Memory B cell (primary cell): ENCODE measurements at regions not wholly inside any gene's neighbourhood (a gene's known extent, or its start where the extent isn't known, plus 50 kb on each side); places are given as distances from the start of the nearest gene placed in this dataset.
"Not testable (repeated sequence)": the region's sequence is repeated elsewhere in the genome, so short reads cannot be mapped to it uniquely, and the experiment has no call there.

Experiments
- ATAC-seq: fragments of 150-1000 bp; cut with Tn5 transposase; 2 replicates; pipeline ENCODE4 v1.10.0; 2021; ENCODE audit warnings: low read depth, mild to moderate bottlenecking, moderate library complexity
- DNase-seq, 2 donors: peaks; one replicate each; pipeline ENCODE4 v3.0.0; 2022; ENCODE audit warnings: low spot score in 2 of 2
- H3K27ac Mint-ChIP-seq: one replicate; pipeline ENCODE4 v1.8.0; 2022; ENCODE audit warnings: mild to moderate bottlenecking, moderate library complexity, mixed read lengths
- H3K27me3 Mint-ChIP-seq: one replicate; pipeline ENCODE4 v1.8.0; 2022; ENCODE audit warnings: mixed read lengths
- H3K36me3 Mint-ChIP-seq: one replicate; pipeline ENCODE4 v1.8.0; 2022; ENCODE audit warnings: mild to moderate bottlenecking, mixed read lengths
- H3K4me1 Mint-ChIP-seq: one replicate; pipeline ENCODE4 v1.8.0; 2022; ENCODE audit warnings: mixed read lengths
- H3K4me3 Mint-ChIP-seq: one replicate; pipeline ENCODE4 v1.8.0; 2022; ENCODE audit warnings: mild to moderate bottlenecking, moderate library complexity, mixed read lengths
- H3K9me3 Mint-ChIP-seq: one replicate; pipeline ENCODE4 v1.8.0; 2022; ENCODE audit warnings: mixed read lengths

DNA sequence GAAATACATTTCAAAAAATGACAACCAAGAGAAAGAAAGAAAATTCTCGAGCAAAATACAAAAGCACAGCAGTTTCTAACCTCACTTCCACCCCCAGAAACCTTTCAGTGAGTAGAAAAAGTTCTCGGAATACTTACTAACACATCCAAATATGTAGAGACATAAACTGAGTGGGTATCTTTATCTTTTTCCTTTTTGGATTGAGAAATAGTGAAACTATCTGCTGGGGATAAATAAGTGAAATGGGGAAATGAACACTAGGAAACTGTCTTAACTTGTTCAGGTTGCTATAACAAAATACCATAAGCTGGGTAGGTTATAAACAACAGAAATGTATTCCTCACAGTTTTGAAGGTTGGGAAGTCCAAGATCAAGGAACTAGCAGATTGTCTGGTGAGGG is 72.0 kb downstream of the VCAM1 start:
- Mint-ChIP-seq H3K36me3 (no peaks in the 10 kb centered on the region), H3K9me3 (no peaks in the 10 kb centered on the region), H3K4me1 (no peaks in the 10 kb centered on the region), H3K27me3 (peaks cover 15% of the 10 kb centered on the region), H3K4me3 (no peak overlapping the region), H3K27ac (no peak overlapping the region)
- ATAC-seq: no peak
- no peak for DNase-seq

DNA sequence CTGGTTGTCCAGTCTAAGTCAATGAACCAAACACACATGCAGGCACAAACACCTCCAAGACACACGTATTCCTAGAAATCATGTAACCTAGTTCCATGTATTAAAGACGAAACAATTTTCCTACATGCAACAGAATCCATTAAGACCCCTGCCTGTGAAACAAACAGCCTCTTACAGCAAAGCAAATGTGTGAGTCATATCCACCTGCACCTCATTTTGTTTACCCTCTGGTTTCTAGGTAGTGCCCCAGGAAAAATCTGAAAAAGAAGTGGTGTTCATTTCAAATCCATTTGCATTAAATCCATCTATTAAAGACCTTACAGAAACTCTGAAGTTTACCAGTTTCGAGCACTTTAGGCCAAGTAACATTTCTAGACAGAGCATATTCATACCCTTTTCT is 74.1 kb downstream of the VCAM1 start:
- Mint-ChIP-seq H3K4me3 (no peak overlapping the region), H3K4me1 (no peaks in the 10 kb centered on the region), H3K27me3 (peaks cover 14% of the 10 kb centered on the region), H3K9me3 (no peaks in the 10 kb centered on the region), H3K27ac (no peak overlapping the region), H3K36me3 (no peaks in the 10 kb centered on the region)
- ATAC-seq (no peak), DNase-seq (no peak)

DNA sequence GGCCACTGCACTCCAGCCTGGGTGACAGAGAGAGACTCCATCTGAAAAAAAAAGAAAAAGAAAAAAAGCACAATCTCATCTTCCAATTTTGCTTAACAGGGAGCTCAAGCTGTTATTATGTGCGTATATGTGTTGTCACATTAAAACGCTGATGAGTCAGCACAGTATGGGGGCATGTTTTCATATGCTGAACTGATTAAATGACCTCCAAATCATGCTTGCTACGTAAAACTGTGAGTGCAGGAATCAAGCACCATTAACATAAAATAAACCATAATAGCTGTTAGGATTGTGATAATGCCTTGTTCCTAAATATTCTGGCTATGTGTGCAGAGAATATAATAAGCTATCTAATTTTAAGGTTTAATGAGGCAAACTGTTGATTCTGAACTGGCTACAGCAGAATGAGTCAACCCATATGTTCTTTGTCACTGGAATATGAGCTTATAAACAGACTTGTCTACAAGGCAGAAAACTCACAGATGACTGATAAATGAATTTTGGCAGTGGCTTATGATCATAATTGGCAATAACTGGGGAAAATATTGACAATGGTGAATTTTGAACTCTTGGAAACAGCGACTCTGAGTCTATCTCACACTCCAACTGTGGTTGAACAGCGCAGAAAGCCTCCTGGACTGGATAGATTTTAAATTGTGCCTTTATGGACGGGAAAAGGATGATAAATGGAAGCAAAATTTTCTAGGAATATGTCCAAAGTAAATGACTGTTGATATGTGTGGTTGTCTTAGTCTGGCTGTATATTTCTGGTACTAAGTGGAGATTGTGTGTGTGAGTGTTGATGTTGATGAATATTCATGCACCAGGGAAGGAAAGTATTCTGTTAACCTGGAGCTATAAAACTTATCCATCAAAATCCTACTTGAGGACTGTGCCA is 75.5 kb downstream of the VCAM1 start:
- peaks cover 13% of the 10 kb centered on the region for H3K27me3 Mint-ChIP-seq
- H3K36me3 Mint-ChIP-seq: no peaks in the 10 kb centered on the region
- no peaks in the 10 kb centered on the region for H3K9me3 Mint-ChIP-seq
- H3K27ac Mint-ChIP-seq: no peak overlapping the region
- H3K4me1 Mint-ChIP-seq: no peaks in the 10 kb centered on the region
- H3K4me3 Mint-ChIP-seq: no peak overlapping the region
- no peak for ATAC-seq
- DNase-seq: no peak

DNA sequence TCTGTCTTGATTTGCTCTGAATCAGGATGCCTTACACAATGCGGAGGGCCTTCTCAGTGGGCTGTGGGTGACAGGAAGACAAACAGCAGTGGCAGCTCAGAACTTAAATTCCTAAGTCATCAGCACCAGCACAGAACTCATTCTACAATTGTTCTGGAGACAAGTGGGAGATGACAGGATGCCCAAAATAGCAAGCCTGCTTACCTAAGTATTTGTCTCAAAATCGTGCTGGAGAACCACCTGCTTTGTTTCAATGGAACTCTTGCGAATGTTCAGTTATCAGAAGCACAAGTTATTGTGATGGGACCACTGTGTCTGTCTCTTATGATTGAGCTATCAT is 76.1 kb downstream of the VCAM1 start:
- no peak overlapping the region for H3K27ac Mint-ChIP-seq
- no peaks in the 10 kb centered on the region for H3K36me3 Mint-ChIP-seq
- ATAC-seq: no peak
- no peak for DNase-seq
- H3K9me3 Mint-ChIP-seq: no peaks in the 10 kb centered on the region
- no peaks in the 10 kb centered on the region for H3K4me1 Mint-ChIP-seq
- no peak overlapping the region for H3K4me3 Mint-ChIP-seq
- peaks cover 10% of the 10 kb centered on the region for H3K27me3 Mint-ChIP-seq

DNA sequence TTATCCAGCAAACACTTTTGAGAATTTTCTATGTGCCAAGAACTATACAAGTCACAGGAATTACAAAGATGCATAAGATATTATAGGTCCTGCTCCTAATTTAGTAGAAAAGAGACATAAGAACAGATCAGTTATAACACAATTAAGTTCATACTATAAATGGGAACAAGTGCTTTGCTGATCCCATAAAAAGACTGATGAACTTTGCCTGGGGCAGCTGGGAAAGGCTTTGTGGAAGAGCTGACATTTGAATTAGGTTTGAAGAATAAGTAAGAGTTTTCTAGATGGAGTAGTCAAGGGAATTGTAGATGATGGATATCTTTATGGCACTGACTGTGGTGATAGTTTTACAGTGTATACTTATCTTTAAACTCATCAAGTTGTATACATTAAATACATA is 76.5 kb downstream of the VCAM1 start:
- Mint-ChIP-seq H3K27me3 (peaks cover 10% of the 10 kb centered on the region), H3K27ac (no peak overlapping the region), H3K4me3 (no peak overlapping the region), H3K9me3 (no peaks in the 10 kb centered on the region), H3K4me1 (no peaks in the 10 kb centered on the region), H3K36me3 (no peaks in the 10 kb centered on the region)
- DNase-seq (no peak), ATAC-seq (no peak)

DNA sequence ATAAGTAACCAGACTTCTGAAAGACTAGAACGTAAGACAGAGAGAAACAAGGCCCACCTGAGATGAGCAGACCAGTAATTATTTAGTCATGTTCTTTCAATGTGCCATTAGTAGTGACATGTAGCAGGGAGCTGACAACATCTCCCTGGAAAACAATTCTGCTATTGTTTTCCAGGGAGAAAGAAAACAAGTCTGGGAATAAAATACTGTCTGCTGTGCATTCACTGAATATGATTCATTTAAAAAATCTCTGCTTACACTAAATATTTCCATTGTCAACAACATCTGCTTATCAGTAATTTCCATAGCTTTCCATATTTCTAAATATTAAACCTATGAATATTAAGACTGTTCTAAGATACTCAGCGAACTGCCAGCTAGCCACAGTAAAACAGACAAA is 80.0 kb downstream of the VCAM1 start:
- Mint-ChIP-seq H3K27ac (no peak overlapping the region), H3K9me3 (peaks cover 2% of the 10 kb centered on the region), H3K4me1 (no peaks in the 10 kb centered on the region), H3K36me3 (no peaks in the 10 kb centered on the region), H3K4me3 (no peak overlapping the region), H3K27me3 (peaks cover 4% of the 10 kb centered on the region)
- no peak for DNase-seq
- ATAC-seq: no peak

DNA sequence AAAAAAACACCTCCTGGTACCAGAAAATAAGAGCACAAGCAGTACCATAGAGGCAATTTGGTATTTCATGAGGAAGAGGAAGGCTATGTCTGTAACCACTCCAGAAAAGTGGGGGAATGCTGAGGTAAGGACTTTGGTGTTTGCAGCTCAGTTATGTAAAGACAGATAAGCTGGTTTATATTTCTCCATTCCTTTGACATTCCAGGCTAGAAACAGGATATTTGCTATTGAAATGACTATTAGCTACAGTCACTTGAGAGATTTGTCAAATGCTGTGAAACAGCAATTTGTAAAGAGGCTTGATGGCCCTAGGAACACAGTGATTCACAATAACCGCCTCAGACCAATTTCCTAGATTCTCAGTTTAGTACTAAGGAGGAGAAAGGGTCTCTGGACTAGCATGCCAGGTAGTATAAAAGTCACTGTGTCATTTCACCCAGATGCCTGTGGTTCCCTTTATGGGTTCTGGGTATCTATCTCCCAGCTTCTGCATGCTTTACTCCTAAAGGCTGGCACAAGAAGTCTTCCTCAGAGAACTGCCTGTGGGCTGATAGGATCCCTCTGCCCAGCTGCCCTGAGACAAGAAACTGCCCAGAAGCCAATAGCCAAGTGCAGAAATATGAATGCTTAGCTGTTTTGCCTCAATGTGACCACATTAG is 80.5 kb downstream of the VCAM1 start:
- Mint-ChIP-seq H3K9me3 (peaks cover 2% of the 10 kb centered on the region), H3K36me3 (no peaks in the 10 kb centered on the region), H3K27me3 (peaks cover 4% of the 10 kb centered on the region), H3K4me1 (no peaks in the 10 kb centered on the region), H3K4me3 (no peak overlapping the region), H3K27ac (no peak overlapping the region)
- ATAC-seq: no peak
- no peak for DNase-seq

DNA sequence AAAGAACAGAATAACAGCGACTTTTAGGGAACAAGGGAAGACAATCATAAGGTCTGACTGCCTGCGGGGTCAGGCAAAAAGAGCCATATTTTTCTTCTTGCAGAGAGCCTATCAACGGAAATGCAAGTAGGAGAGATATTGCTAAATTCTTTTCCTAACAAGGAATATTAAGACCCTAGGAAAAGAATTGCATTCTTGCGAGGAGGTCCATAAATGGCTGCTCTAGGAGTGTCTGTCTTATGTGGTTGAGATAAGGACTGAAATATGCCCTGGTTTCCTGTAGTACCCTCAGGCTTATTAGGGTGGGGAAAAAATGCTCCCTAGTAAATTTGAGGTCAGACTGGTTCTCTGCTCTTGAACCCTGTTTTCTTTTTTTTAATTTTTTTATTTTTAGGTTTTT is 81.7 kb downstream of the VCAM1 start:
- not testable (repeated sequence) for H3K9me3 Mint-ChIP-seq, H3K4me1 Mint-ChIP-seq, H3K27me3 Mint-ChIP-seq, H3K27ac Mint-ChIP-seq, H3K4me3 Mint-ChIP-seq, H3K36me3 Mint-ChIP-seq, DNase-seq, ATAC-seq

DNA sequence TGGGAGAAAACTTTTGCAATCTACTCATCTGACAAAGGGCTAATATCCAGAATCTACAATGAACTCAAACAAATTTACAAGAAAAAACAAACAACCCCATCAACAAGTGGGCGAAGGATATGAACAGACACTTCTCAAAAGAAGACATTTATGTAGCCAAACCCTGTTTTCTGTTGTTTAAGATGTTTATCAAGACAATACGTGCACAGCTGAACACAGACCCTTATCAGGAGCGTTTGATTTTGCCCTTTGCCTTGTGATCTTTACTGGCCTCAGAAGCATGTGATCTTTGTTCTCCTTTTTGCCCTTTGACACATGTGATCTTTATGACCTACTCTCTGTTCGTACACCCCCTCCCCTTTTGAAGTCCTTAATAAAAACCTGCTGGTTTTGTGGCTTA is 83.7 kb downstream of the VCAM1 start:
- not testable (repeated sequence) for H3K27ac Mint-ChIP-seq, H3K4me1 Mint-ChIP-seq, H3K9me3 Mint-ChIP-seq, H3K4me3 Mint-ChIP-seq, ATAC-seq, H3K36me3 Mint-ChIP-seq, H3K27me3 Mint-ChIP-seq, DNase-seq

DNA sequence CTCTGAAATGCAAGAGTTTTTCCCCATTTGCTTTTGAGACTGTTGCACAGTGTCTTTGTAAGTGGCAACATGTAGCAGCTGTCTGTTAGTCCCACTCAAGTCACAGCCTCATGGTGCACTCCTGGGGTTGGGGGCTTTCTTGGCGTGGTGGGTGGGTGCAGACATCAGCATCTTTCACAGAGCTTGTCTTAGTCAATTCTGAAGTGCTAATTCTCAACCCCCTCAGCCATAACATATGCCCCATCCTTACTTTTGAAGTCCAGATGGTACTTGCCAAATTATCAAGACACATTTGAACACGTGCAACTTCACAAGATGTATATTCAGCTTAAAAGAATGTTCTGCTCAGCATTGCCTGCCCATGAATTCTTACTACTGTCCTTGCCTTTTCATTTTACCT is 87.1 kb downstream of the VCAM1 start:
- H3K27me3 Mint-ChIP-seq: peaks cover 2% of the 10 kb centered on the region
- H3K27ac Mint-ChIP-seq: no peak overlapping the region
- H3K36me3 Mint-ChIP-seq: no peaks in the 10 kb centered on the region
- no peaks in the 10 kb centered on the region for H3K4me1 Mint-ChIP-seq
- no peak overlapping the region for H3K4me3 Mint-ChIP-seq
- DNase-seq: no peak
- peaks cover 2% of the 10 kb centered on the region for H3K9me3 Mint-ChIP-seq
- no peak for ATAC-seq

DNA sequence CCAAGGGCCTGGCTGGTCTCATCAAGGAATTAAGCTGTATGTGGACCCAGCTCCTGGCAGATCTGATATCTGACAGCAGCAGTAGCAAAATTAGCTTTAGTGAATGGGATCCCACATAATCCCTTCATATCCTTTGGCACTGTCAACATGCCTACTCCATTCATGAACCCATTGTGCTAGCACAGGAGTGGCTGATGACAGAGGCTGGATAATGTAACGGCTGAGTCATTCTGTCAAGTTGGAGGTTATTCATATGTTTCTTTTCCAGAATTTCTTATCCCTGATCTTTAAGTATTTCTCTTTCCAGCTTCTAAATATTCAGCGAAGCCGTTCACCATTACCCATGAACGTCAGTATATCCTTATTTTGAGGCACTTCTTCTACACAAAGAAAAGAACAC is 84.3 kb downstream of the EXTL2 start:
- Mint-ChIP-seq H3K9me3 (peaks cover 2% of the 10 kb centered on the region), H3K27me3 (peaks cover 6% of the 10 kb centered on the region), H3K4me1 (peaks cover 6% of the 10 kb centered on the region), H3K27ac (no peak overlapping the region), H3K4me3 (no peak overlapping the region), H3K36me3 (peaks cover 3% of the 10 kb centered on the region)
- DNase-seq (no peak), ATAC-seq (no peak)

DNA sequence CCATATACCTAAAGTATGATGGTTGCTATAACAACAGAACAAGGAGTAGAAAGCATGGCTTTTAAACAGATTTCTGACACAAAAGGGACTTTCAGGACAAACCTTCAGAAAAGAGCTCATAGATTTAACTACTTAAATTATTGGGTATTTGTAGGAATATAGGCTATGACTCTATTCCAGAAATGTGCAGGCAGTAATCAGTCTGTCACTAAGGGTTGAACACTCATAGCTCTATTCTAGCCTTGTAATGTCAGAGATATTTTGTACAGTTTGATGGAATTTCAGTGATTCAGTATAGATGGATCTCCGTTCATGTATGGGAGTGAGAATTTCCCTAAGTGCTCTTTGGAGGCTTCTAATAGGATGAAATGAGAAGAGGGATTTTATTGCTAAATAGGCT is 82.8 kb downstream of the EXTL2 start:
- ATAC-seq (no peak), DNase-seq (no peak)
- peaks cover 6% of the 10 kb centered on the region for H3K27me3 Mint-ChIP-seq
- no peak overlapping the region for H3K27ac Mint-ChIP-seq
- peaks cover 14% of the 10 kb centered on the region for H3K4me1 Mint-ChIP-seq
- H3K4me3 Mint-ChIP-seq: no peak overlapping the region
- peaks cover 2% of the 10 kb centered on the region for H3K9me3 Mint-ChIP-seq
- H3K36me3 Mint-ChIP-seq: peaks cover 3% of the 10 kb centered on the region

DNA sequence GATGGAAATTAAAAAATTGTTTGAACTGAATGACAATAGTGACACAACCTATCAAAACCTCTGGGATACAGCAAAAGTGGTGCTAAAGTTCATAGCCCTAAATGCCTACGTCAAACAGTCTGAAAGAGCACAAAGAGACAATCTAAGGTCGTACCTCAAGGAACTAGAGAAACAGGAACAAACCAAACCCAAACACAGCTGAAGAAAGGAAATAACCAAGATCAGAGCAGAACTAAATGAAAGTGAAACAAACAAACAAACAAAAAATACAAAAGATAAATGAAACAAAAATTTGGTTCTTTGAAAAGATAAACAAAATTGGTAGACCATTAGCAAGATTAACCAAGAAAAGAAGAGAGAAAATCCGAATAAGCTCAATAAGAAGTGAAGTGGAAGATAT is 79.7 kb downstream of the EXTL2 start:
- peak in 1 of 2 donors; percentile 3 for DNase-seq
- H3K27ac Mint-ChIP-seq: peak overlapping the region; percentile 63

DNA sequence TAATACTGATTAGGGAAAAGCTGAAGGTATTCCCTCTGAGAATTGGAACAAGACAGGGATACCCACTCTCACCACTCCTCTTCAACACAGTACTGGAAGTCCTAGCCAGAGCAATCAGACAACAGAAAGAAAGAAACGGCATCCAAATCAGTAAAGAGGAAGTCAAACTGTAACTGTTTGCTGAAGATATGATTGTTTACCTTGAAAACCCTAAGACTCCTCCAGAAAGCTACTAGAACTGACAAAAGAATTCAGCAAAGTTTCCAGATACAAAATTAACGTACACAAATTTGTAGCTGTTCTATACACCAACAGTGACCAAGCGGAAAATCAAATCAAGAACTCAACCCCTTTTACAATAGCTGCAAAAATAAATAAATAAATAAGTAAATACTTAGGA is 78.6 kb downstream of the EXTL2 start:
- H3K9me3 Mint-ChIP-seq: peaks cover 4% of the 10 kb centered on the region
- no peak overlapping the region for H3K27ac Mint-ChIP-seq
- no peak for ATAC-seq

More for the DNA sequence above, 79.7 kb downstream of the EXTL2 start:
- ATAC-seq: peak; percentile 67
- not testable (repeated sequence) for H3K36me3 Mint-ChIP-seq, H3K9me3 Mint-ChIP-seq
- peaks cover 11% of the 10 kb centered on the region for H3K27me3 Mint-ChIP-seq
- H3K4me1 Mint-ChIP-seq: peaks cover 14% of the 10 kb centered on the region
- H3K4me3 Mint-ChIP-seq: peak overlapping the region; percentile 32

DNA sequence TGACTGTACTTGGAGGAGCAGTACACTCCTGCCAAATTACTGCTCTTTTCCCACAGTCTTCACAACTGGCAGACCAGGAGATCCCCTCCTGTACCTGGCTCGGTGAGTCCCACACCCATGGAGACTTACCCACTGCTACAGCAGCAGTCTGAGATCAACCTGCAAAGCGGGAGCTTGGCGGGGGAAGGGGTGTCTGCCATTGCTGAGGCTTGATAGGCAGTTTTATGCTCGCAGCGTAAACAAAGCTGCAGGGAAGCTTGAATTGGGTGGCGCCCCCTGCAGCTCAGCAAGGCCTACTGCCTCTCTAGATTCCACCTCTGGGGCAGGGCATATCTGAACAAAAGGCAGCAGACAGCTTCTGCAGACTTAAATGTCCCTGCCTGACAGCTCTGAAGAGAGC is 74.4 kb downstream of the EXTL2 start:
- not testable (repeated sequence) for DNase-seq, H3K36me3 Mint-ChIP-seq, H3K27ac Mint-ChIP-seq, H3K4me3 Mint-ChIP-seq, H3K4me1 Mint-ChIP-seq, ATAC-seq, H3K27me3 Mint-ChIP-seq
- peaks cover 10% of the 10 kb centered on the region for H3K9me3 Mint-ChIP-seq

More for the DNA sequence above, 78.6 kb downstream of the EXTL2 start:
- Mint-ChIP-seq H3K27me3 (peaks cover 11% of the 10 kb centered on the region), H3K4me3 (peak overlapping the region; percentile 12), H3K36me3 (peaks cover 3% of the 10 kb centered on the region), H3K4me1 (peaks cover 14% of the 10 kb centered on the region)
- DNase-seq: no peak
